ENCODE measurements at regions not wholly inside any gene's neighbourhood (a gene's known extent, or its start where the extent isn't known, plus 50 kb on each side); places are given as distances from the start of the nearest gene placed in this dataset.

DNA sequence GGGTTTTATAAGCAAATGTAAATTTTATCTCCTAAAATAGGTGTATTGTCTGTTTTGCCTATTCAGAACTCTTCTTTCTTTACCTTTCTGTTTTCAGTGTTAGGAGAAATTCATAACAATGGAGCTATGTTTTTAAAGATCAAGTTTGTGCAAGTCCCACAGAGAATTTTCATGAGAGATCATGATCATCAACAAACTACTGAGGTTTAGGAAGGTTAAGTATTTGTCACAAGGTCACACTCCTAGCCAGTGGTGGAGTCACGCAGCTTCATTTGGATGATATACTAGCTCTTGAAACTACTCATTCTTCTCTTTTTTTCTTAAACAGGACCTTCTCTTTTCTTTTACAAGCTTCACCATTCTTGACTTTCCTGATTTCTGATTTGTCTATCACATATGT is 892.6 kb upstream of the FRG1 start:
- Histone ChIP-seq H3K36me3 (no peaks in the 10 kb centered on the region), H3K27me3 (no peaks in the 10 kb centered on the region), H3K4me3 (ENCODE audit: low read depth, low read length) (no peak overlapping the region), H3K4me1 (no peaks in the 10 kb centered on the region), H3K9me3 (no peaks in the 10 kb centered on the region)
- no peak for DNase-seq
- TF ChIP-seq, protein P1, sequence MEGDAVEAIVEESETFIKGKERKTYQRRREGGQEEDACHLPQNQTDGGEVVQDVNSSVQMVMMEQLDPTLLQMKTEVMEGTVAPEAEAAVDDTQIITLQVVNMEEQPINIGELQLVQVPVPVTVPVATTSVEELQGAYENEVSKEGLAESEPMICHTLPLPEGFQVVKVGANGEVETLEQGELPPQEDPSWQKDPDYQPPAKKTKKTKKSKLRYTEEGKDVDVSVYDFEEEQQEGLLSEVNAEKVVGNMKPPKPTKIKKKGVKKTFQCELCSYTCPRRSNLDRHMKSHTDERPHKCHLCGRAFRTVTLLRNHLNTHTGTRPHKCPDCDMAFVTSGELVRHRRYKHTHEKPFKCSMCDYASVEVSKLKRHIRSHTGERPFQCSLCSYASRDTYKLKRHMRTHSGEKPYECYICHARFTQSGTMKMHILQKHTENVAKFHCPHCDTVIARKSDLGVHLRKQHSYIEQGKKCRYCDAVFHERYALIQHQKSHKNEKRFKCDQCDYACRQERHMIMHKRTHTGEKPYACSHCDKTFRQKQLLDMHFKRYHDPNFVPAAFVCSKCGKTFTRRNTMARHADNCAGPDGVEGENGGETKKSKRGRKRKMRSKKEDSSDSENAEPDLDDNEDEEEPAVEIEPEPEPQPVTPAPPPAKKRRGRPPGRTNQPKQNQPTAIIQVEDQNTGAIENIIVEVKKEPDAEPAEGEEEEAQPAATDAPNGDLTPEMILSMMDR (IDR thresholded peaks at IDR 0.05; ENCODE audit: low read depth, low read length), result no peak

DNA sequence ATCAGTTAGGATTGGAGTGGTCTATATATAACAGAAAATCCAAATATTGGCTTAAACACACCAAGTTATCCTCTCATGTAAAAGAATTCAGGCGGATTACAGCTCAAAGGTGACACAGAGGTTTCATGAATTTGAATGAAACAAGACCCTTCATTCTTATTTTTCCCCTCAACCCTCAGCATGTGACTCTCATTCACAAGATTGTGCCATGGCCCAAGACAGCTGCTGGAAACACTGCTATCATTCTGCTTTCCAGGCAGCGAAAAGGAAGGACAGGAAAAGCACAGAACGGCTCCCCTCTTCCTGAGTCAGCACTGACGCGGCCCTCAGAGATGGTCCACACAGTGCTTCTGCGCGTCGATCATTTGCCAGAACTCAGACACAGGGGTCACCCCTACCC is 891.0 kb upstream of the FRG1 start:
- TF ChIP-seq, protein P1 (IDR thresholded peaks at IDR 0.05; ENCODE audit: low read depth, low read length), result no peak
- H3K27me3 ChIP-seq, result no peaks in the 10 kb centered on the region
- DNase-seq, result no peak
- H3K4me3 ChIP-seq (ENCODE audit: low read depth, low read length), result no peak overlapping the region
- H3K9me3 ChIP-seq, result no peaks in the 10 kb centered on the region
- no peaks in the 10 kb centered on the region for H3K36me3 ChIP-seq
- H3K4me1 ChIP-seq, result no peaks in the 10 kb centered on the region

DNA sequence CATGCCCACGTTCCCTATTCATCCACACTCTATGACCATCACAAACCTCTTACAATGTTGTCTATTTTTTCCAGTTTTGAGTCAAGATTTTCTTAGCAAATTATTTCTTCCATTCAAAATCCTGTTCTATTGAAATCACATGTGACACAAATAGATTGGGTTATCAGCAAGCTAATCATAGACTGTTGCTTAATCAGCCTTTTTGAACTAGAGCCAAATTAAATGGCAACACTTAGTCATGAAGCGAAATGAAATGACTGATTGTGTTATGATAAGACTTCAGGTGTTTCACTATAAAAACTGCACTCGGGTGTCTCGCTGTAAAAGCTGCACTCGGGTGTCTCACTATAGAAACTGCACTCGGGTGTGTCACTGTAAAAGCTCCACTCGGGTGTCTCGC is 890.0 kb upstream of the FRG1 start:
- Histone ChIP-seq H3K36me3 (no peaks in the 10 kb centered on the region), H3K4me1 (no peaks in the 10 kb centered on the region), H3K9me3 (no peaks in the 10 kb centered on the region), H3K27me3 (no peaks in the 10 kb centered on the region), H3K4me3 (ENCODE audit: low read depth, low read length) (peak overlapping the region; percentile 69)
- TF ChIP-seq, protein P1 (IDR thresholded peaks at IDR 0.05; ENCODE audit: low read depth, low read length), result no peak
- DNase-seq, result no peak

DNA sequence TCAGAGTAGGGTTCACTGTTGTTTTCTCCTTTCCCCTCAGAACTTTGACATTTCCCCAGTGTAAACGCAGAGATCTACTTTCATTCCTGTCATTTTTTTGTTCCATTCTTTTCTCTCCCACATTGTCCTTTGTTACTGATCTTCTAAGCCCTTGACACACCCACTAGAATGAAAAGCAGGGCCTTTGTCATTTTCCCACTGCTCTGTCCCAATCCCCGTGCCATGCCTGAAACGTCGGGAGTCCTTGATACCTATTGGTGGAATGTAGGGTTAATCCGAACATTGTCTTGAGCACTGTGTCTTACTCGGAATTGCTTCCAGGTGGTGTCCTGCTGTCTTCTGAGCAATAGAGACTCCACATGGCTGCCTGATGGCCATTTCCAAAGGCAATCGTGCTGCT is 887.1 kb upstream of the FRG1 start:
- Histone ChIP-seq H3K27me3 (no peaks in the 10 kb centered on the region), H3K36me3 (no peaks in the 10 kb centered on the region), H3K4me1 (no peaks in the 10 kb centered on the region), H3K9me3 (no peaks in the 10 kb centered on the region), H3K4me3 (ENCODE audit: low read depth, low read length) (no peak overlapping the region)
- TF ChIP-seq, protein P1 (IDR thresholded peaks at IDR 0.05; ENCODE audit: low read depth, low read length), result no peak
- DNase-seq, result no peak

DNA sequence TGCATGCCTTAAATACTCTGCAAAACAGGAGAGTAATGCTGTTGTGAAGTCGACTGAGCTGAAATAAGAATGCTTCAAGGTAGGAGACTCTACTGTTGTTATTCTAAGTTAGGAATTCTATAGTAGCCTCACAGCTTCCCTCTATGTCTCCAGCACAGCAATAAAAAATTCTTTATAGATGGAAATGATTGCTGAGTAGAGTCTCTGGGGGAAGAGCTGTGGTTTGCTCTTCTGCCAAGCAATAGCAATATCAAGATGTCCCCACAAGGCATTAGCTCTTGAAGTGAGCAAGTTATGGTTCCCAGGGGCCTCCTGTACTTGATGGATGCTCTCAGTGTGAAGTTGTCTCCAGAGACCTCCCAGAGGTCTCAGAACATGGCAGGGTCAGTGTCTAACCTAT is 880.6 kb upstream of the FRG1 start:
- H3K4me3 ChIP-seq (ENCODE audit: low read depth, low read length), result no peak overlapping the region

DNA sequence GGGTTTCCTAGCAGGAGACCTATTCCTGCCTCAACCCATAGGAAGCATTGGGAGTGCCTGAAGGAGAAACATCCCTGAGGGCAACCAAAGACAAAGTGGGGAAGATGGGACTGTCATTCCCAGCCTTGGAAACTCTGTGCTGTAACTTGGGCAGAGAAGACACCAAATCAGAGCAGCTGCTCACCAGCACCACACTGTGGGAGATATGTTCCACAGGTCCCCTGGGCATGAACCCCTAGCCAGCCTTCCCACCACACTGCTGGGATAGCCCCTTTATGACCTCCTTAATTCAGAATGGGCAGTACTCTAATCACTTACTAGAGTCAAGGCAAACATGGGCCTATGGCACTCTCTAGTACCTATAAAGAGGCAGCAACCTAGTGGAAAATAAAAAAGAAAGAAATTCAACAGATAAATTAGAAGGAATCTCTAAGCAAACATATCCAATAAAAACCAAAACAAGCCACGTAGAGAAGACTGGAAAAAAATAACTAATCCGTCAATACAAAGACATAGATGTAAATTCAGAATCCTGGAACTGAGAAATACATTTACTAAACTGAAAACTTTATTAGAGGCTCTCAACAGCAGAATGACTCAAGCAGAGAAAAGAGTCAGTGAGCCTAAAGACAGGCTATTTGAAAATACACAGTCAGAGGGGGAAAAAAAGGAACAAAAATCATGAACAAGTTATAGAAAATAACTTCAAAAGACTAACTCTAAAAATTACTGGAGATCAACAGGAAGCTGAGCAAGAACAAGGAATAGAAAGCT is 878.4 kb upstream of the FRG1 start:
- H3K9me3 ChIP-seq, result 0 out of 2 replicates have a peak, but pooled peaks cover 3% of the 10 kb centered on the region
- no peaks in the 10 kb centered on the region for H3K4me1 ChIP-seq
- no peaks in the 10 kb centered on the region for H3K27me3 ChIP-seq
- DNase-seq, result no peak
- TF ChIP-seq, protein P1 (IDR thresholded peaks at IDR 0.05; ENCODE audit: low read depth, low read length), result peak; percentile 39; the same call in 1 of the 2 replicates
- H3K4me3 ChIP-seq (ENCODE audit: low read depth, low read length), result no peak overlapping the region
- no peaks in the 10 kb centered on the region for H3K36me3 ChIP-seq

More for the DNA sequence above, 880.6 kb upstream of the FRG1 start:
- no peaks in the 10 kb centered on the region for H3K27me3 ChIP-seq
- H3K9me3 ChIP-seq, result 0 out of 2 replicates have a peak, but pooled peaks cover 3% of the 10 kb centered on the region
- no peaks in the 10 kb centered on the region for H3K4me1 ChIP-seq
- TF ChIP-seq, protein P1 (IDR thresholded peaks at IDR 0.05; ENCODE audit: low read depth, low read length), result no peak
- no peaks in the 10 kb centered on the region for H3K36me3 ChIP-seq
- DNase-seq, result no peak
